Body of pancreas (tissue), 4 donors: ENCODE measurements at regions not wholly inside any gene's neighbourhood (a gene's known extent, or its start where the extent isn't known, plus 50 kb on each side); places are given as distances from the start of the nearest gene placed in this dataset.

Experiments used
- ATAC-seq: fragments of 150-250 bp; one replicate; pipeline ENCODE4 v1.9.1; 2016
- DNase-seq, 4 donors: peaks; one replicate each; pipeline ENCODE4 v3.0.0-alpha.2; 2019
- H3K27ac ChIP-seq, 4 donors: fragments of 200-600 bp; sonication (generic); 1 replicate in 3 of 4; 2 replicates in 1 of 4; pipeline versions ENCODE4 v1.5.1 to v1.6.1; 2016 to 2019; ENCODE audit warnings: mild to moderate bottlenecking in 1 of 4, mixed read lengths in 1 of 4, moderate library complexity in 1 of 4
- H3K27me3 ChIP-seq, 2 donors: fragments of 200-600 bp; sonication (generic); one replicate each; pipeline ENCODE4 v1.6.0; 2016; ENCODE audit warnings: mild to moderate bottlenecking in 1 of 2
- H3K36me3 ChIP-seq, 2 donors: fragments of 200-600 bp; sonication (generic); replicated peaks in 1 of 2; 2 replicates each; pipeline ENCODE4 v1.5.1; 2016; ENCODE audit warnings: low read depth in 2 of 2; ENCODE audit not compliant: insufficient read depth in 1 of 2
- H3K4me1 ChIP-seq: fragments of 200-600 bp; sonication (generic); one replicate; pipeline ENCODE4 v1.6.0; 2016
- H3K4me3 ChIP-seq, 2 donors: fragments of 200-600 bp; sonication (generic); 1 replicate in 1 of 2; 2 replicates in 1 of 2; pipeline ENCODE4 v1.5.1; 2016 to 2019
- H3K9me3 ChIP-seq, 3 donors: fragments of 200-600 bp; sonication (generic); 1 replicate in 2 of 3; 2 replicates in 1 of 3; pipeline ENCODE4 v1.5.1; 2016
- POLR2A ChIP-seq, 3 donors: fragments of 450-650 bp; IDR thresholded peaks; one replicate each; pipeline ENCODE4 v1.6.1; 2016; ENCODE audit warnings: antibody characterized with exemption in 3 of 3, mild to moderate bottlenecking in 2 of 3
- WGBS, 2 donors: methylation state at CpG; one replicate each; pipeline ENCODE4 v1.1.5; 2017; 5-methylcytosine and 5-hydroxymethylcytosine counted together
- intact Hi-C: fragments of 100-400 bp; cut with DNase I; formaldehyde crosslinking; loops from one replicate; pipeline ENCODE4 v1.15.1; 2023
- TF ChIP-seq, protein P1 (sequence below), 7 experiments: fragments of 450-650 bp in 4 of 7; fragments of 200-600 bp in 3 of 7; sonication (generic) in 3 of 7; IDR thresholded peaks; one replicate each; pipeline ENCODE4 v1.5.1; 2016 to 2019; ENCODE audit warnings: antibody characterized with exemption in 7 of 7

DNA sequence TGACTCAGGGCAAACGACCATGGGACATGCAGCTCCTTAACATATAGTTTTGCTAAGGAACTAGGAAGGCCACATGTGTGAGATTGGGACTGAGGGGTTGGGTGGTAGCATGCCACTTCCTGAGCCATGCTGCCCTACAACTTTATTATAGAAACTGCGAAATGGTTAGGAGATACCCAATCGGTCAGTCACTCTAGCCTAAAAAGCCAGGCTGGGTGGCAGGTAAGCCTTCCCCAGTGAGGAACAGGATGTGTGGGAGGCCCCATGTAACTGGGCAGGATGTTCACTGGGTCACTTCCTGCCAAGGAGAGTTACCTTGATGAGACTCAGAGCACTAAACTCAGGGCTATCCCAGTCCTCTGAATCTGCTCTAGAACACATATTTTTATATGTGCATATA is 123.5 kb downstream of the MAP3K7 start:
- Histone ChIP-seq H3K4me1 (no peaks in the 10 kb centered on the region), H3K36me3 (no peaks in the 10 kb centered on the region), H3K27me3 (no peaks in the 10 kb centered on the region), H3K4me3 (no peak overlapping the region), H3K27ac (no peak overlapping the region), H3K9me3 (no peaks in the 10 kb centered on the region)
- WGBS, 2 donors = 62 to 71% methylated on average over 3 of the region's 3 CpGs
- ATAC-seq (no peak), DNase-seq (no peak)
- no peak for TF ChIP-seq POLR2A (IDR thresholded peaks at IDR 0.05)
- TF ChIP-seq, protein P1, sequence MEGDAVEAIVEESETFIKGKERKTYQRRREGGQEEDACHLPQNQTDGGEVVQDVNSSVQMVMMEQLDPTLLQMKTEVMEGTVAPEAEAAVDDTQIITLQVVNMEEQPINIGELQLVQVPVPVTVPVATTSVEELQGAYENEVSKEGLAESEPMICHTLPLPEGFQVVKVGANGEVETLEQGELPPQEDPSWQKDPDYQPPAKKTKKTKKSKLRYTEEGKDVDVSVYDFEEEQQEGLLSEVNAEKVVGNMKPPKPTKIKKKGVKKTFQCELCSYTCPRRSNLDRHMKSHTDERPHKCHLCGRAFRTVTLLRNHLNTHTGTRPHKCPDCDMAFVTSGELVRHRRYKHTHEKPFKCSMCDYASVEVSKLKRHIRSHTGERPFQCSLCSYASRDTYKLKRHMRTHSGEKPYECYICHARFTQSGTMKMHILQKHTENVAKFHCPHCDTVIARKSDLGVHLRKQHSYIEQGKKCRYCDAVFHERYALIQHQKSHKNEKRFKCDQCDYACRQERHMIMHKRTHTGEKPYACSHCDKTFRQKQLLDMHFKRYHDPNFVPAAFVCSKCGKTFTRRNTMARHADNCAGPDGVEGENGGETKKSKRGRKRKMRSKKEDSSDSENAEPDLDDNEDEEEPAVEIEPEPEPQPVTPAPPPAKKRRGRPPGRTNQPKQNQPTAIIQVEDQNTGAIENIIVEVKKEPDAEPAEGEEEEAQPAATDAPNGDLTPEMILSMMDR (IDR thresholded peaks at IDR 0.05) = no peak
- intact Hi-C loops = no loop called here

DNA sequence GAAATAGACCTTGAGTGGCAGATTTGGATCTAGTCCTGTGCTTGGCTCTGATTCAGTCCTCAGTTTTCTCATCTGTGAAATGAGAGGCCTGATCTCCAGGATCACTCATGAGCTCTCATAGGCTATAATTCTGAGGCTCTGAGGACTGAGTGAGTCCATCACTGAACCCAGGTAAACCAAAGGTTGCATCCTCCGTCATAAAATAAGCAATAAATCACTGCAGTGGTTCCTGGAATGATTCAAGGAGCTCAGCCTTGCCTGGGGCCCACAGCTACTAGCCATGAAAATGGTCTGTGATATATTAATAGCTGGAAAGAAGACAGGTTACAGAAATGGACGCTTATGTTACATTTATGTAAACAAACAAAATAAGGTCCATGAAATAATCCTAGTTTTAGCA is 124.8 kb downstream of the MAP3K7 start:
- 61 to 65% methylated on average over 2 of the region's 2 CpGs for WGBS, 2 donors
- no peaks in the 10 kb centered on the region for H3K9me3 ChIP-seq
- H3K27me3 ChIP-seq = no peaks in the 10 kb centered on the region
- H3K36me3 ChIP-seq = no peaks in the 10 kb centered on the region
- no peak for TF ChIP-seq POLR2A (IDR thresholded peaks at IDR 0.05)
- TF ChIP-seq, protein P1 (IDR thresholded peaks at IDR 0.05) = no peak
- H3K4me3 ChIP-seq = no peak overlapping the region
- H3K4me1 ChIP-seq = no peaks in the 10 kb centered on the region
- DNase-seq (no peak), ATAC-seq (no peak)
- intact Hi-C loops = no loop called here
- no peak overlapping the region for H3K27ac ChIP-seq

DNA sequence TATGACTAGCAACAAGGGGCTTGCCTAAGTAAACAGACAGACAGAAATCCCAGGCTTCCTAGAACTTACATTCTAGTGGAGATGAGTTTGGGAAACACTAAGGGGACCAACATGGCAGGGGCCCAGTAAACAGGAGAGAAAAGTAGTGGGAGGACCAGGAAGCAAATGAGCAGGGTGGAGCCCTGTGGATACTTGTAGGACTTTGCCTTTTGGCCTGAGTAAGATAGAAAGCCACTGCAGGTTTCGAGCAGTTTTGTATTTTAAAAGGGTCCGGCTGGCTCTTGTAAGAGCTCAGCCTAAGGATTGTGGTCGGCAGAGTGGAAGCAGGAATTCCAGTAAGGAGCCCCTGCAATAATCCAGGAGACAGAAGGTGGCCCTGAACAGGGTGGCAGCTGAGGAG is 125.5 kb downstream of the MAP3K7 start:
- intact Hi-C loops = no loop called here
- Histone ChIP-seq H3K36me3 (no peaks in the 10 kb centered on the region), H3K4me3 (no peak overlapping the region), H3K9me3 (no peaks in the 10 kb centered on the region), H3K4me1 (no peaks in the 10 kb centered on the region), H3K27me3 (no peaks in the 10 kb centered on the region), H3K27ac (no peak overlapping the region)
- DNase-seq = no peak
- 70% methylated on average over 3 of the region's 3 CpGs for WGBS, 2 donors
- TF ChIP-seq, protein P1 (IDR thresholded peaks at IDR 0.05) = no peak
- no peak for TF ChIP-seq POLR2A (IDR thresholded peaks at IDR 0.05)
- no peak for ATAC-seq

DNA sequence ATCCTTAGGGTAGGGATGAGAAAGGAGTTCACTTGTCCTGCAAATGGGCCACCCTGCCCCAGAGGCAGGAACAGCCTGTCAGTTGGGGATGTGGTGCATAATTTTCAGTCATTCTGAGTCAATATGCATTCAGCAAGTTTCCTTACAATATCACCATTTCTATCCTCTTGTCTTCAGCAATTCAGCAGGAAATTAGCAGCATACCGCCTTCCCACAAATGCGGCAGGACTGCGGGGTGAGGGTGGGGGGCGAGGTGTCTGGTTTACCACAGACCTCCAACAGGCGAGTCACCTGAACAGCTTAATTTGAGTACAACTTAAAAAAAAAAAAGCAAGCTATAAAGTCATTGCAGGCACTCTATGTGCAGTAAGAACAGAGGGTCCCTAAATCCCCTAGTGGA is 126.8 kb downstream of the MAP3K7 start:
- 64 to 82% methylated on average over 5 of the region's 5 CpGs for WGBS, 2 donors
- no peak overlapping the region for H3K4me3 ChIP-seq
- intact Hi-C loops = no loop called here
- no peak for DNase-seq
- no peak overlapping the region for H3K27ac ChIP-seq
- TF ChIP-seq POLR2A (IDR thresholded peaks at IDR 0.05) = no peak
- TF ChIP-seq, protein P1 (IDR thresholded peaks at IDR 0.05) = no peak
- no peaks in the 10 kb centered on the region for H3K36me3 ChIP-seq
- ATAC-seq = no peak
- H3K9me3 ChIP-seq = no peaks in the 10 kb centered on the region
- no peaks in the 10 kb centered on the region for H3K27me3 ChIP-seq
- no peaks in the 10 kb centered on the region for H3K4me1 ChIP-seq

DNA sequence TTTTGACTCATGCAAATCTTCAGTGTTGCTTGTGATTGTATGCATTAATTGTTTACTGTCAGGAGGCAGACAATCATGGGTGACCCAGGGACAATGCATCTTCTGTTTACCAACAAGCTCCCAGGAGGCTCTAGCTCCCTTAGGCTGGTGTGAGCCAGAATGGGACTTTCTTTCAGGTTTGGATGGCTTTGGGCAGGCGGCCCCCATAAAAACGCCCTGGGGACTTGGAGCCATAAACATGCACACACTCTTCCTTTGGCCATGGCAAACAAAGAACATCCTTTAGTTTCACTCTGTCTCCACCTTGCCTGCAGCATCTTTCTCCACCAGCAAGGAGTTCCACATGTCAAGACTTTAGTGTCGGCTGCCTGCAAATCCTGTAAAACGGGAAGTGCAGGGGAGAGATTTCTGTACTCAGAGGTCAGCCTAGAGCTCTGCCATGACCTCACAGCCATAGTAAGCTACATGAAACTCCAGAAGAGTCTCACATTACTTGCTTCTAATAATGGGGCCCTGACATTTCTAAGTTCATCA is 127.6 kb downstream of the MAP3K7 start:
- DNase-seq (no peak), ATAC-seq (no peak)
- H3K4me3 ChIP-seq = no peak overlapping the region
- no peaks in the 10 kb centered on the region for H3K36me3 ChIP-seq
- no peaks in the 10 kb centered on the region for H3K9me3 ChIP-seq
- WGBS, 2 donors = 38 to 50% methylated on average over 3 to 4 of the region's 4 CpGs
- intact Hi-C loops = no loop called here
- H3K27ac ChIP-seq = no peak overlapping the region
- H3K4me1 ChIP-seq = no peaks in the 10 kb centered on the region
- TF ChIP-seq, protein P1 (IDR thresholded peaks at IDR 0.05) = no peak
- no peak for TF ChIP-seq POLR2A (IDR thresholded peaks at IDR 0.05)
- no peaks in the 10 kb centered on the region for H3K27me3 ChIP-seq
